ENCODE measurements at regions not wholly inside any gene's neighbourhood (a gene's known extent, or its start where the extent isn't known, plus 50 kb on each side); places are given as distances from the start of the nearest gene placed in this dataset.

DNA sequence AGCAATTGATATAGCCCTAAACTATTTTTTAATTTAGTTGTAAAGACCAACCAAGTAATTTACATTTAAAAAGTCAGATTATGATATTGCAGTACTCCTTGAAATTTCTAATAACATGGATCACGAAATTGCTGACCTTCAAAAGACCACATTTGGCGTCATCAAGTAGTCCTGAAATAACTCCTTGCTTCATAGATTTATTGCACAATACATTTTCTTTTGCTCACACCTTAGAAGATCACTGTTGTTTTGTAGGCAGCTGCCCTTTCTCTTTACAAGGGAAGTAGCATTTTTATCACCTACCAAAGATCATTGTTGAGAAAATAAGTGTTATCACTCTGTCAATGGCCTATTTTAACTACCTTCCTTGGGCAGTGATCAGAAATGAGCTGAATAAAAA is 815.8 kb downstream of the METTL15 start:
- DNase-seq (ENCODE audit: extremely low spot score) = no peak
- POLR2A ChIA-PET = no interaction called here
- CTCF ChIA-PET = no interaction called here
- no peak for TF ChIP-seq FOXM1 (IDR thresholded peaks at IDR 0.05; ENCODE audit: borderline replicate concordance)
- TF ChIP-seq BHLHE40 (IDR thresholded peaks at IDR 0.05; ENCODE audit: borderline replicate concordance) = no peak
- TF ChIP-seq ELF4 (IDR thresholded peaks at IDR 0.05) = no peak
- no peak for TF ChIP-seq LEF1 (IDR thresholded peaks at IDR 0.05; ENCODE audit: borderline replicate concordance)
- no peak for TF ChIP-seq FOXK2 (IDR thresholded peaks at IDR 0.05)
- TF ChIP-seq HDGF (IDR thresholded peaks at IDR 0.05; ENCODE audit: borderline replicate concordance) = no peak
- TF ChIP-seq TARDBP (IDR thresholded peaks at IDR 0.05) = no peak

DNA sequence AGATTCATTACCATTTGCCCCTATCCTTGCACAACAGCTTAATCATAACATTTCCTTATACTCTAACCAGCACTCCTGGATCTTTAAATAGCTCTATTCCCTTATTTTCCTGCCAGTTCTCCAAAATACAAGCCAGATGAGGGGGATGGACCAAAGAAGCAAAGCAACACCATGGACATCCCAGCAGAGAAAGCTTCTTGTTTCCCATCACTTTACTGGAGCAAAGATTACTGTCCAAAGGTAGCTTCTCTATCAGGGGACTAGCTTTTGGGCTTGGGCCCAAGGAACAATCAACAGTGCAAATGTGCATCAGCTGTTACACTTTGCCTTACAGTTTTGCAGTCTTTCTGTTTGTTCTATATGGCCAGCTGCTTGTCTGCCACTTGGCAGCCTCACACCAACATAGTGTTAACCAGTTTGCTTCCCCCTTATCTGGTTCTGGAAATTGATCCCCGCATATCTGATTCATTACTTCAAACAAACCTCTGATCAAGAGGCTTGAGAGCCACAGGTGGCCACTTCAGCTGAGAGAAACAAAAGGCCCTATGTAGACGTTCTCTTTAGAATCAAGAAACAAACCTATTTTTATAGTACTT is 814.3 kb downstream of the METTL15 start:
- CTCF ChIA-PET = no interaction called here
- POLR2A ChIA-PET = no interaction called here
- TF ChIP-seq ELF4 (IDR thresholded peaks at IDR 0.05) = no peak
- TF ChIP-seq BHLHE40 (IDR thresholded peaks at IDR 0.05; ENCODE audit: borderline replicate concordance) = no peak
- DNase-seq (ENCODE audit: extremely low spot score) = no peak

DNA sequence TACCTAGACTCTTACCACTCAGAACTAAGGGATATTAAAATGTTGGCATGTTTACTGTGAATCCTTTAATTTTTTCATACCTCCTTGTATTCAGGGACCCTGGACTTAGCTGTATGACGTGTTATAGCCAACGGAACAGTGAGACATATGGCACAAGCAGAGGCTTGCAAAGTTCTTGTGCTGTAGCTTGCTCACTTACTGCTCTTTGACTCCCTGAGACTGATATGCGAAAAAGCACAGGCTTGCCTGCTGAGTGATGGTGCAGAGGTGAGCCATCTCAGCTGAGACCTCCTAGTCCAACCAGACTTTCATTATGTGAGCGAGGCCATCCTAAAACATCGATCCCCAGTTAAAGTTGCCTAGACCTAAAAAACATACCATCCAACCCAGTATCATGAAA is 811.0 kb downstream of the METTL15 start:
- TF ChIP-seq ARNT (IDR thresholded peaks at IDR 0.05) (no peak), SUZ12 (IDR thresholded peaks at IDR 0.05) (no peak), HDGF (IDR thresholded peaks at IDR 0.05; ENCODE audit: borderline replicate concordance) (no peak), ZNF384 (IDR thresholded peaks at IDR 0.05) (no peak), FOXK2 (IDR thresholded peaks at IDR 0.05) (no peak), BHLHE40 (IDR thresholded peaks at IDR 0.05; ENCODE audit: borderline replicate concordance) (no peak), TARDBP (IDR thresholded peaks at IDR 0.05) (no peak), SP1 (IDR thresholded peaks at IDR 0.05) (no peak), FOXM1 (IDR thresholded peaks at IDR 0.05; ENCODE audit: borderline replicate concordance) (no peak), ELF4 (IDR thresholded peaks at IDR 0.05) (no peak), L3MBTL2 (conservative IDR thresholded peaks at IDR 0.05) (no peak), NFRKB (IDR thresholded peaks at IDR 0.05) (no peak), LEF1 (IDR thresholded peaks at IDR 0.05; ENCODE audit: borderline replicate concordance) (no peak), FOXA1 (IDR thresholded peaks at IDR 0.05) (no peak), CTBP1 (IDR thresholded peaks at IDR 0.05; ENCODE audit: borderline replicate concordance) (no peak)
- TF ChIP-seq, protein P1, sequence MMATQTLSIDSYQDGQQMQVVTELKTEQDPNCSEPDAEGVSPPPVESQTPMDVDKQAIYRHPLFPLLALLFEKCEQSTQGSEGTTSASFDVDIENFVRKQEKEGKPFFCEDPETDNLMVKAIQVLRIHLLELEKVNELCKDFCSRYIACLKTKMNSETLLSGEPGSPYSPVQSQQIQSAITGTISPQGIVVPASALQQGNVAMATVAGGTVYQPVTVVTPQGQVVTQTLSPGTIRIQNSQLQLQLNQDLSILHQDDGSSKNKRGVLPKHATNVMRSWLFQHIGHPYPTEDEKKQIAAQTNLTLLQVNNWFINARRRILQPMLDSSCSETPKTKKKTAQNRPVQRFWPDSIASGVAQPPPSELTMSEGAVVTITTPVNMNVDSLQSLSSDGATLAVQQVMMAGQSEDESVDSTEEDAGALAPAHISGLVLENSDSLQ (IDR thresholded peaks at IDR 0.05) = no peak
- ChIA-PET POLR2A (no interaction called here), CTCF (no interaction called here)
- DNase-seq (ENCODE audit: extremely low spot score) = no peak

DNA sequence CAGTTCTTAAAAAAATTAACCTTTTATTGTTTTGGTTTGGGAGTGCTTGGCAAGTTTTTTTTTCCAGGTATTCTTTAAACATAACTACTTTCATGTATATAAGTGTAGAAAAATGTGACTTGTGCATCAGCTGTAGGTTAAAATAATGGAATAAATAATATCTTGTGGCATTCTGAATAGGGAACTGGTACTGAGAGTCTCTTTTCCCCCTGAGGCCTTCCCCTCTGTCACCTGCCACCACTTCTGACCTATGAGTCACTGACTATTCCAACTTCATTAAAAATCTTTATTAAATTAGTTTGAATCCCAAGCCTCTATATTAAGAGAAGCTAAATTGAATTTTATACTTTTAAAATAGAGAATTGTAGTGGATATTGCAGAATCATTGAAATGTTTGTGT is 805.7 kb downstream of the METTL15 start:
- CTCF ChIA-PET = no interaction called here
- no peak for DNase-seq (ENCODE audit: extremely low spot score)
- TF ChIP-seq CTBP1 (IDR thresholded peaks at IDR 0.05; ENCODE audit: borderline replicate concordance) (no peak), SP1 (IDR thresholded peaks at IDR 0.05) (no peak), NFRKB (IDR thresholded peaks at IDR 0.05) (no peak), BHLHE40 (IDR thresholded peaks at IDR 0.05; ENCODE audit: borderline replicate concordance) (no peak), HDGF (IDR thresholded peaks at IDR 0.05; ENCODE audit: borderline replicate concordance) (no peak), ZNF384 (IDR thresholded peaks at IDR 0.05) (no peak), SUZ12 (IDR thresholded peaks at IDR 0.05) (no peak), ELF4 (IDR thresholded peaks at IDR 0.05) (no peak), FOXM1 (IDR thresholded peaks at IDR 0.05; ENCODE audit: borderline replicate concordance) (no peak), TARDBP (IDR thresholded peaks at IDR 0.05) (no peak), LEF1 (IDR thresholded peaks at IDR 0.05; ENCODE audit: borderline replicate concordance) (no peak), FOXA1 (IDR thresholded peaks at IDR 0.05) (no peak), FOXK2 (IDR thresholded peaks at IDR 0.05) (no peak), ARNT (IDR thresholded peaks at IDR 0.05) (no peak), L3MBTL2 (conservative IDR thresholded peaks at IDR 0.05) (no peak)
- TF ChIP-seq, protein P1 (IDR thresholded peaks at IDR 0.05) = no peak
- POLR2A ChIA-PET = no interaction called here

DNA sequence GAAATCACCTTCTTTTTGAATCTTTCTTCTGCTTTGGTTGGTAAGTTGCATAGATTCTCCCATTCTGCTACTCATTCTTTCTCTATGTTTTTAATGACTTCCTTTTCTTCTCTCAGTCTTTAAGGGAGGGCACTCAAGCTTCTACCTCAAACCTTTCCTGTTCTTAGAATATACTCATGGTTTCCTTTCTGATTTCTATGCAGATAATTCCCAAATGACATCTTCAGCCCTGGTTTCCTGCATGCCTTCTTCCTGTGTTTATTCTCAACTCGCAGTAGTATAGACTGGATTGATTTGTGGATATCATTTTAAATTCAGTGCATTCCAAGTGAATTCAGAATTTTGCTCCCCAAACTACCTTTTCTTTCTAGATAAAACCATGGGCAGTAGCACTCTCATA is 803.6 kb downstream of the METTL15 start:
- TF ChIP-seq TARDBP (IDR thresholded peaks at IDR 0.05) (no peak), CTBP1 (IDR thresholded peaks at IDR 0.05; ENCODE audit: borderline replicate concordance) (no peak), L3MBTL2 (conservative IDR thresholded peaks at IDR 0.05) (no peak), HDGF (IDR thresholded peaks at IDR 0.05; ENCODE audit: borderline replicate concordance) (no peak), ELF4 (IDR thresholded peaks at IDR 0.05) (no peak), FOXK2 (IDR thresholded peaks at IDR 0.05) (no peak), FOXA1 (IDR thresholded peaks at IDR 0.05) (no peak), BHLHE40 (IDR thresholded peaks at IDR 0.05; ENCODE audit: borderline replicate concordance) (no peak), LEF1 (IDR thresholded peaks at IDR 0.05; ENCODE audit: borderline replicate concordance) (no peak), ARNT (IDR thresholded peaks at IDR 0.05) (no peak), FOXM1 (IDR thresholded peaks at IDR 0.05; ENCODE audit: borderline replicate concordance) (no peak), ZNF384 (IDR thresholded peaks at IDR 0.05) (no peak), SP1 (IDR thresholded peaks at IDR 0.05) (no peak), SUZ12 (IDR thresholded peaks at IDR 0.05) (no peak), NFRKB (IDR thresholded peaks at IDR 0.05) (no peak)
- TF ChIP-seq, protein P1 (IDR thresholded peaks at IDR 0.05) = no peak
- no peak for DNase-seq (ENCODE audit: extremely low spot score)
- CTCF ChIA-PET = no interaction called here
- POLR2A ChIA-PET = no interaction called here

DNA sequence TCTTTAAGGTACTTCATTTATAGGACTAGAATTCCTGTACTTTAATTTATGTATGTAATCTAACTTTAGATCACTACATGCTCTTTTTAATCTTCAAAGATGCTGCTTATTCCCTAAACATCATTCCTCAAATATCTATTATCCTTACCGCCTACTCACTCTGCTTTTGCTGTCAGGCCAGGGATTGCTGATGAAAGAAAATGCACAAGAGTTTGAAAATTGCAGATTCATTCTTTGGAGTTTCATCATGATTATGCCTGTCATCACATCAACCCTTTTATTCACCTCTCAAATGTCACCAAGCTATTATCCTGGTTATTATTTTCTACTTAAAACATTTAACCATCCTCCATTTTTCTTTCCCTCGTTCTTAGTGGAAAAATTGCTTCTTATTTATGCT is 802.7 kb downstream of the METTL15 start:
- ChIA-PET POLR2A (no interaction called here), CTCF (no interaction called here)
- TF ChIP-seq SUZ12 (IDR thresholded peaks at IDR 0.05) (no peak), CTBP1 (IDR thresholded peaks at IDR 0.05; ENCODE audit: borderline replicate concordance) (no peak)
- no peak for DNase-seq (ENCODE audit: extremely low spot score)
